ENCODE measurements at regions not wholly inside any gene's neighbourhood (a gene's known extent, or its start where the extent isn't known, plus 50 kb on each side); places are given as distances from the start of the nearest gene placed in this dataset.

- TF ChIP-seq, protein P1, sequence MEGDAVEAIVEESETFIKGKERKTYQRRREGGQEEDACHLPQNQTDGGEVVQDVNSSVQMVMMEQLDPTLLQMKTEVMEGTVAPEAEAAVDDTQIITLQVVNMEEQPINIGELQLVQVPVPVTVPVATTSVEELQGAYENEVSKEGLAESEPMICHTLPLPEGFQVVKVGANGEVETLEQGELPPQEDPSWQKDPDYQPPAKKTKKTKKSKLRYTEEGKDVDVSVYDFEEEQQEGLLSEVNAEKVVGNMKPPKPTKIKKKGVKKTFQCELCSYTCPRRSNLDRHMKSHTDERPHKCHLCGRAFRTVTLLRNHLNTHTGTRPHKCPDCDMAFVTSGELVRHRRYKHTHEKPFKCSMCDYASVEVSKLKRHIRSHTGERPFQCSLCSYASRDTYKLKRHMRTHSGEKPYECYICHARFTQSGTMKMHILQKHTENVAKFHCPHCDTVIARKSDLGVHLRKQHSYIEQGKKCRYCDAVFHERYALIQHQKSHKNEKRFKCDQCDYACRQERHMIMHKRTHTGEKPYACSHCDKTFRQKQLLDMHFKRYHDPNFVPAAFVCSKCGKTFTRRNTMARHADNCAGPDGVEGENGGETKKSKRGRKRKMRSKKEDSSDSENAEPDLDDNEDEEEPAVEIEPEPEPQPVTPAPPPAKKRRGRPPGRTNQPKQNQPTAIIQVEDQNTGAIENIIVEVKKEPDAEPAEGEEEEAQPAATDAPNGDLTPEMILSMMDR (optimal IDR thresholded peaks at IDR 0.05 in 1 of 3, IDR thresholded peaks at IDR 0.05 in 1 of 3, conservative IDR thresholded peaks at IDR 0.05 in 1 of 3; ENCODE audit: extremely low read depth in 1 of 3, insufficient read depth in 2 of 3, low read length in 3 of 3) = no peak
- no peak for TF ChIP-seq EZH2 (IDR thresholded peaks at IDR 0.05; ENCODE audit: low read length)
Observed at GRCh38 chr4:89400287-89401035, 92.9 kb upstream of the GPRIN3 start.

Measured in keratinocyte (primary cell).